ENCODE measurements at regions not wholly inside any gene's neighbourhood (a gene's known extent, or its start where the extent isn't known, plus 50 kb on each side); places are given as distances from the start of the nearest gene placed in this dataset.
"Not testable (repeated sequence)": the region's sequence is repeated elsewhere in the genome, so short reads cannot be mapped to it uniquely, and the experiment has no call there.

GRCh38 chr14:22176957-22177356 is 412.1 kb downstream of the DAD1 start:
- TF ChIP-seq CTCF (conservative IDR thresholded peaks at IDR 0.05) = no peak
- no peak for TF ChIP-seq ZFX (IDR thresholded peaks at IDR 0.05)
- no peak overlapping the region for H3K27ac ChIP-seq

- not testable (repeated sequence) for H3K27ac ChIP-seq
These were observed 413.8 kb downstream of the DAD1 start for GRCh38 chr14:22175278-22175558.

GRCh38 chr14:22174412-22175277 is 414.4 kb downstream of the DAD1 start:
- TF ChIP-seq ZFX (IDR thresholded peaks at IDR 0.05) = no peak

GRCh38 chr14:22168092-22168955 is 420.7 kb downstream of the DAD1 start:
- H3K27ac ChIP-seq = no peak overlapping the region
- peak; percentile 9; the same call in 1 of the 2 replicates for TF ChIP-seq CTCF (conservative IDR thresholded peaks at IDR 0.05)
- TF ChIP-seq ZFX (IDR thresholded peaks at IDR 0.05) = no peak

More at GRCh38 chr14:22174412-22175277, 414.4 kb downstream of the DAD1 start:
- no peak overlapping the region for H3K27ac ChIP-seq

- TF ChIP-seq CTCF (conservative IDR thresholded peaks at IDR 0.05) (no peak), ZFX (IDR thresholded peaks at IDR 0.05) (no peak)
- H3K27ac ChIP-seq = no peak overlapping the region
These were observed 424.4 kb downstream of the DAD1 start for GRCh38 chr14:22164616-22165015.

- no peak for TF ChIP-seq ZFX (IDR thresholded peaks at IDR 0.05)
- peak; percentile 33 for TF ChIP-seq CTCF (conservative IDR thresholded peaks at IDR 0.05)
- no peak overlapping the region for H3K27ac ChIP-seq
These were observed 426.0 kb downstream of the DAD1 start for GRCh38 chr14:22163051-22163450.

- TF ChIP-seq CTCF (conservative IDR thresholded peaks at IDR 0.05) = no peak
- no peak for TF ChIP-seq ZFX (IDR thresholded peaks at IDR 0.05)
- no peak overlapping the region for H3K27ac ChIP-seq
These were observed 429.1 kb downstream of the DAD1 start for GRCh38 chr14:22159957-22160356.

- no peak for TF ChIP-seq ZFX (IDR thresholded peaks at IDR 0.05)
- H3K27ac ChIP-seq = no peak overlapping the region
These were observed 429.9 kb downstream of the DAD1 start for GRCh38 chr14:22159099-22159498.

- TF ChIP-seq ZFX (IDR thresholded peaks at IDR 0.05) (no peak), CTCF (conservative IDR thresholded peaks at IDR 0.05) (no peak)
These were observed 430.5 kb downstream of the DAD1 start for GRCh38 chr14:22158560-22158959.

More at GRCh38 chr14:22158560-22158959, 430.5 kb downstream of the DAD1 start:
- H3K27ac ChIP-seq = no peak overlapping the region

Data from C4-2B (cell line).